MG63 (cell line): ENCODE measurements at regions not wholly inside any gene's neighbourhood (a gene's known extent, or its start where the extent isn't known, plus 50 kb on each side); places are given as distances from the start of the nearest gene placed in this dataset.

Experiments used
- DNase-seq: peaks from one replicate; pipeline ENCODE4 v3.0.0-alpha.2; 2020
- H3K27me3 ChIP-seq: fragments of 250-450 bp; sonication (Bioruptor Pico); 2 replicates; pipeline ENCODE4 v1.5.1; 2020; ENCODE audit warnings: mild to moderate bottlenecking, moderate library complexity
- H3K36me3 ChIP-seq: fragments of 250-450 bp; sonication (Bioruptor Pico); 2 replicates; pipeline ENCODE4 v1.5.1; 2020; ENCODE audit warnings: mild to moderate bottlenecking, moderate library complexity
- H3K4me3 ChIP-seq: fragments of 250-450 bp; sonication (Bioruptor Pico); 2 replicates; pipeline ENCODE4 v1.5.1; 2020; ENCODE audit warnings: mild to moderate bottlenecking, moderate library complexity
- H3K9me3 ChIP-seq: fragments of 250-450 bp; sonication (Bioruptor Pico); 2 replicates; pipeline ENCODE4 v1.5.1; 2020; ENCODE audit warnings: mild to moderate bottlenecking, moderate library complexity

DNA sequence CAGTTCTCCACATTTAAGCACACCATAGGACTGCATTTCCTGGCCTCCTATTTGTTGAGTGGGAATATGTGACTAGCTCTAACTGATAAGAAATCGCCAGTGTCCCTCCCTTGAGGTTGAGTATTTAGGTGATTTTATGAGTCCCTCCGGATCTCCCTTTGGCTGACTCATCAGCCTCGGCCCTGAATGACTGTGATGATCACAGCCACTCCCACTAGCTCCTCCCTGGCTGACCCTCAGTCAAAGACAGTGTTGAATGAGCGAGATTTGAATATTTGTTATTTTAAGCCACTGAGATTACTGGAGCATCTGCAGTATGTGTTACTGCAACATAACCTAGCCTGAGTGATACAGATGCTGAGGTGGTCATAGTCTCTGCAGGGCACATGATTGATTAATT, 515.3 kb downstream of the EPHB1 start:
- Histone ChIP-seq H3K36me3 (no peaks in the 10 kb centered on the region), H3K9me3 (no peaks in the 10 kb centered on the region), H3K27me3 (no peaks in the 10 kb centered on the region), H3K4me3 (no peak overlapping the region)
- peak; percentile 11 for DNase-seq

DNA sequence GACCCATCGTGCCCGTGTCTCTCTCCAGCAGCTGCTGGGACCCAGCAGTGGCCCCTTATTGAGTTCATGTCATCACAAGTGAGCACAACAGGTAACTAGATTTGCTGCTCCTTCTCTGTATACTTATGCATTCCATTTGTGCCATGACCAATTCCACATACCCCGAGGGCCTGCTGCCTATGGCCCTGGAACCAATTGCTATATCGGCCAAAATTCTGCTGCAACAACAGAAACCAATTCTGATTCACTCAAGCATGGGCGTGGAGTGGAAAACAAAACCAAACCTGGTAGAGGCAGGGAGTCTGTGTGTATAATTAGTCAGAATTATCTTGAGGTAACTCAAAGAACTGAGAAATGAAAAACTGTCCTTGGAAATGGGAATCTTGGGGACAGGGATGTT, 516.6 kb downstream of the EPHB1 start:
- no peak for DNase-seq
- H3K4me3 ChIP-seq, result no peak overlapping the region
- H3K27me3 ChIP-seq, result no peaks in the 10 kb centered on the region
- H3K9me3 ChIP-seq, result no peaks in the 10 kb centered on the region
- H3K36me3 ChIP-seq, result no peaks in the 10 kb centered on the region

DNA sequence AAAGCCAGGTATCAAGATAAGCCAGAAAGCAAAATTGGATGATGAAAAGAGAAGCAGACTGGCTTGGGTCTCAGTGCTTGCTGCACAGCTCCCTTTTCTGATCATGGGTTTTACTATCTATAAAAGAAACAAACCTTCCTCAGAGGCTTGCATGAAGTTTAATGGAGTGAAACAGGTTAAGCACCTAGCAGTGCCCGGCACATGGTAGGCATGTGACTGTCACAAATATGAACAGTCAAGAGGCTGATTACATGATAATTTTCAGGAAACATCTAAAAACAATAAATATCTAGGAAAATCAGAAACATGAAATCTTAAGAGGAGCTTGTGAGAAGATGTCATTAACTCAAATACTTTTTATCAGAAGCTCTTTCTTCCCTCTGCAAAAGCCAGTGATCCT, 519.2 kb downstream of the EPHB1 start:
- Histone ChIP-seq H3K9me3 (no peaks in the 10 kb centered on the region), H3K36me3 (no peaks in the 10 kb centered on the region), H3K4me3 (no peak overlapping the region), H3K27me3 (no peaks in the 10 kb centered on the region)
- DNase-seq, result no peak

DNA sequence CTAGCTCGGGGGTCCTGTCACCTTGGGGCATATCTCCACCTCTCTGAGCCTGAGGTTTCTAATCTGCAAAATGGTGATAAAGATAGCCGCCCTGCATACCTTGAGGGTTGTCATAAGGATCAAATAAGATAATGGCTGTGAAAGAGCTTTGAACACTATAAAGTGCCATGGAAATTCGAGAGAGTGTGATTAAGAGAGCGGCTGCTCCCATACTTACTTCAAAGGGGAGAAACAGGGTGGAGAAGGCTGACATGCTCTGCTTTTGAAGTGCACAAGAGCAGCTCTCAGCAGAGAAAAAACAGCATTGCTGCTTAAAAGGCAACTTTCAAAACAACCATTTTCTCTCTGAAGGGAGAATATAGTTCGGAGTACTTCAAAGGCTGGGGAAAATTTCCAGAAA, 529.2 kb downstream of the EPHB1 start:
- H3K4me3 ChIP-seq, result no peak overlapping the region
- no peak for DNase-seq
- no peaks in the 10 kb centered on the region for H3K9me3 ChIP-seq
- no peaks in the 10 kb centered on the region for H3K36me3 ChIP-seq
- peaks cover 3% of the 10 kb centered on the region for H3K27me3 ChIP-seq

DNA sequence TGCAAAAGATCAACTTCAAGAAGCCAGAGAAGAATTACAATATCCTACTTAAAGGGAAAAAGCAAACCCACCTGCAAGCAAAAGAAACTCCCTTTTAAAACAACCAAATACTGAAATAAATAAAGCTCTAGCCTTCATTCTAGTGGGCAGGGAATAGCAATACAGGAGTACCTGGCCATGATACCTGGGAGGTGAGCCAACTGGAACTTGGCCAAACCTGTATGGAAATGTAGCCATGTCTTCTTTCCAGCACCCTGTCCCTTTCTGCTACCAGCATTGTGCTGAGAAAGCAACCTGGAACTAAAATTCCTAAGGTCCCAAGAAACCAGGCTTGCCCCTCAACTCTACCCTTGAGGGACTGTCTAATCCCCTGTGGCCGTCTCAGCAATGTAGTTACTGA, 530.0 kb downstream of the EPHB1 start:
- H3K36me3 ChIP-seq, result no peaks in the 10 kb centered on the region
- H3K9me3 ChIP-seq, result no peaks in the 10 kb centered on the region
- peaks cover 3% of the 10 kb centered on the region for H3K27me3 ChIP-seq
- no peak for DNase-seq
- no peak overlapping the region for H3K4me3 ChIP-seq

DNA sequence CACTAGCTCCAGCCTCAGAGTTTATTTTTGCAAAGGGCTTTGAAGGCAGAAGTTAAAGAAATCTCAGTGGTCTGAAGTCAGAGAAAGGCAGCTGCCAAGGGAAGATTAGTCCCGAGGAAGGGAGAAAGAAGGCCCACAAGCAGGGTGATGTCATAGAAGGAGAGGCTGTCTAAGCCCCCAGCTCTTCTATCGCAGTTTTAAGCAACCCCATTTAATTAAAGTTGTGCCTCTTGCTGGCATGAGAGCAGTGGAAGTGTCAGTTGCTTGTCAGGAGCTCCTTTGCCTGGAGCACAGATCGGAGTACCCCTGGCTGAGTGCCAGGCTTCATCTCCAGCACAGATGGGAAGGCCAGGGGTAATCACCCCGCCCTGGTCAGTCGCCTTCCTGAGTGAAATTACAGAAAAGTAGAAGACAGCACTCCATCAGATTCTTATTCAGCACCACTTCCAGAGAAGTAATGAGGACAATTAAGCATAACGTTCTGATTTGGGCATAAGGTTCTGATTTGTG, 530.7 kb downstream of the EPHB1 start:
- no peaks in the 10 kb centered on the region for H3K36me3 ChIP-seq
- DNase-seq, result no peak

DNA sequence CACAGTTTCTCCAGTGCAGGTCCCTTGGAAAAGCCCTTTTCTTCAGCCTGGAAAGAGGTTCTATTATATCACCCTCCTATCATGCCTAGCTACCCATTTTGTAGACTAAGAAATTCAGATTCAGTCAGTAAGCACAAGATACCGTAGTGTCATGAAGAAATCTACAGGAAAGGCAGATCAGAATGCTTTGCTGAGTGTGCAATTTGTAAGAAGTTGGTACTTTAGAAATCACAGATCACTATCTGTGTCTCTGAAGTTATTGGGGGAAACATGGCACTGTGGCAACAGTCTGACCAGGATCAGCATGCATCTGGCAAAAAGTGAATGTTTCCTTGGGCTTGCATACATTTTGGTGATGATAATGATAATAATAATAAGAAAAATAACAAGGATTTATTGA, 531.8 kb downstream of the EPHB1 start:
- no peak overlapping the region for H3K4me3 ChIP-seq
- DNase-seq, result no peak
- H3K36me3 ChIP-seq, result no peaks in the 10 kb centered on the region
- no peaks in the 10 kb centered on the region for H3K9me3 ChIP-seq
- H3K27me3 ChIP-seq, result peaks cover 3% of the 10 kb centered on the region

More for the DNA sequence above, 530.7 kb downstream of the EPHB1 start:
- H3K27me3 ChIP-seq, result peaks cover 3% of the 10 kb centered on the region
- H3K4me3 ChIP-seq, result no peak overlapping the region
- H3K9me3 ChIP-seq, result no peaks in the 10 kb centered on the region

DNA sequence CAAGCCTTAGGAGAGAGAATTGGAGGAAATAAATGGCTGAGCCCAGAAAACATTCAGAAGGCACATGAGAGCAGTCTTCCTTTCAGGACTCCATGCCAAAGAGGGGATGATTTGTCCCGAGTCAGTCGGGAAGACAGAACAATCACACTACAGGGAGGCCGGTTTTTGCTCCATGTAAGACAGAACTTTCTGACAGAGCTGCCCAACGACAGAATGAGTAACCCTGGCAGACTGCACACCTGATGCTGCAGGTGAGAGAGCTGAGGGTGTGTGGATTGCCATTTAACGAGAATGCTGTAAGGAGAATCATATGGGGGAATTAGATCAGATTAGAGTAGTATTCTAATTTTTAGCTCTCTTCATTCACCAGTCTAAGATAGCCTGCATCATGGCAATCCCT, 533.0 kb downstream of the EPHB1 start:
- no peak overlapping the region for H3K4me3 ChIP-seq
- no peaks in the 10 kb centered on the region for H3K27me3 ChIP-seq
- H3K36me3 ChIP-seq, result no peaks in the 10 kb centered on the region
- DNase-seq, result no peak
- no peaks in the 10 kb centered on the region for H3K9me3 ChIP-seq

DNA sequence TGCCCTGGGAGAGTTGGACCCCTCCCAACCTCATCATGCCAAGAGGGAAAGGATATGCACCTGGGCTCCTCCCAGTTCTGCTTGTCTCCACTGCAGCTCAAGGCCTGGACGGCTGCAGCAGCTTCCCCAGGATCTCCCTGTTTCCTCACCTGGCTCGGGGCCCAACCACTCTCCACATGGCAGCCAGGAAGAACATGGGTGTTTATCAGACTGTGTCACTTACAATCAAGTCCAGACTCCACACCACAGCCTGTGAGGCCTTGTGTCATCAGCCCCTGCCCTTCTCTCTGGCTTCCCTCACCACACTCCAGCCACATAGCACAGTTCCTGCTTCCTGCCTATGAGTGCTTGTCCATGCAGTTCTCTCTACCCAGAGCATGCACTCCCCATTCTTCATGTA, 534.4 kb downstream of the EPHB1 start:
- no peak for DNase-seq
- Histone ChIP-seq H3K27me3 (no peaks in the 10 kb centered on the region), H3K36me3 (no peaks in the 10 kb centered on the region), H3K9me3 (no peaks in the 10 kb centered on the region), H3K4me3 (no peak overlapping the region)

DNA sequence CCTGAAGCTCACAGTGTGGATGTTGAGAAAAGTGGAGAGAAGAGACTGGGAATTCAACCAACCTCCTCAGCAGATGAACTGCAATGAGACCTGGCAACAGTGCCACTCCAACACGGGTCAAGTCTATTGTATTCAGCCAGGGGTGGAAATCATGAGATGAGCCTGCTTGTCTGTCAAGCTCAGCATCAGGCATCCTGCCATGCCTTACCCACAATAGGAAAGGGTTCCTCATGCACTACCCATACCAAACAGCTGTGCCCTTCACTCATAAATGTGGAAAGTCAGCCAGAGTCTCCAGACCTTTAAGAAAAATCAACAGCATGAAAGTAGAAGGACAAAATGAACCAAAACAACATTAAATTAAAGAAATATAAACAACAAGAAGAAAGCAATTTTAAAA, 542.1 kb downstream of the EPHB1 start:
- Histone ChIP-seq H3K4me3 (no peak overlapping the region), H3K36me3 (no peaks in the 10 kb centered on the region), H3K27me3 (no peaks in the 10 kb centered on the region), H3K9me3 (no peaks in the 10 kb centered on the region)
- no peak for DNase-seq

DNA sequence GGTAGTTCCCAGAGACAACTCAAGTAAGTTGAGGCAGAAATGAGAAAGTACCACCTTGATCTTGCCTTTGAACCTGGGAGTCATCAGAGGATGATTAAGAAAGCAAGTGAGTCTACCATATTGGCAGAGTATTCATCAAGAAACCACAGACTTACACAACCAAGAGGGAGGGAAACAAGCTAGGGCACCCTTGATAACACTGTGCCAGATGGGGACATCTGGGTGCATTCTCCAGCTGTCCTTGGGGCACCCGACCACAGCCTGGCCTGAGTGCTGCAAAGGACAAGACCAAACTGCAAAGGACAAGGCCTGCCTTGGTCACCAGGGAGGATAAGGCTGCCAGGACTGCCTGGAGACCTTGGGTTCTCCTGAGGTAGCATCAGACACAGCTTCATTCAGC, 553.6 kb downstream of the EPHB1 start:
- H3K9me3 ChIP-seq, result no peaks in the 10 kb centered on the region
- no peak for DNase-seq
- H3K4me3 ChIP-seq, result no peak overlapping the region
- H3K36me3 ChIP-seq, result no peaks in the 10 kb centered on the region
- peaks cover 3% of the 10 kb centered on the region for H3K27me3 ChIP-seq

DNA sequence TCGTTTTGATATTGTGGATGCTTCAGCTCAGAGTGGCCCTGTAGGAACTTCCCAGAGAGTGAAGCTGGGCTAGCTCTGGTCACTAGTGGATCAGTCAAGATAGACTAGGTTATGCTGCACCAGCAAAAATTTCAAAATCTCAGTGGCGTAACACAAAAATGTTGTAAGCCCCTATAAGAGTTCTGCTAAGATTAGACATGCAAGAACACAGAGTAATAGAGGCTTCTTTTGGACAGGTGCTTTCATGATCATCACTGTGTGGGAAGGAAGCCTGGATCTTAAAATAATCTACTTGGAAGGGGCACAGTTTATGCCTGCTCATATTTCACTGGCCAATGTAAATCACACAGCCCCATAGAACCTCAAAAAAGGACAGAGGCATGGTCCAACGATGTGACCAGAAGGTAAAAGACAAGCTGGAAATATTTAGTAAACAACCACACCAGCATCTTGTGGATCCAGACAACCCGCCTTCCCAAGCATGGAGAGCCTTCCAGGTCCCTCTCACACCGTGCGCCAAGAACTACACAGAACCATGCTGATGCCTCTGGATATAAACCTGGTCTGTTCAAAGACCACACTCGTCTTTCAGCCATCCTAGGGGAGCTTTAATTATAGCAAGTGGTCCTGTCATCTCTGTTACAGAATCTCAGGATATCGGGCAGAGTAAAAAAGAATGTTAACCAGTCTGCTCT, 554.3 kb downstream of the EPHB1 start:
- no peak for DNase-seq
- Histone ChIP-seq H3K36me3 (no peaks in the 10 kb centered on the region), H3K4me3 (no peak overlapping the region), H3K9me3 (no peaks in the 10 kb centered on the region), H3K27me3 (no peaks in the 10 kb centered on the region; the same call in none of the 2 replicates)

DNA sequence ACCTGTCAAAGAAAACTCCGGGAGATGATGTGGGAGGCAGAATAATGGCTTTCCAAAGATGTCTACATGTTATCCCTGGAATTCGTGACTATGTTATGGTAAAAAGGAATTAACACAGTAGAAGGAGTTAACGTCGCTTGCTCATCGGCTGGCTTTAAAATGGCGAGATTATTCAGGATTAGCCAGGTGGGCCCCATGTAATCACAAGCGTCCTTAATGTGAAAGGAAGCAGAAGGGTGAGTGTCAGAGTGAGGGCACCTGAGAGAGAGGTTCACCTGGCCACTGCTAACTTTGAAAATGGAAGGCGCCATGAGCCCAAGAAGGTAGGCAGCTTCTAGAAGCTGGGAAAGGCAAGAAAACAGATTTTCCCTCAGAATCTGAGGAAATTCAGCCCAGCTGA, 557.2 kb downstream of the EPHB1 start:
- Histone ChIP-seq H3K9me3 (no peaks in the 10 kb centered on the region), H3K36me3 (no peaks in the 10 kb centered on the region), H3K27me3 (no peaks in the 10 kb centered on the region; the same call in 1 of the 2 replicates), H3K4me3 (no peak overlapping the region)
- DNase-seq, result no peak

DNA sequence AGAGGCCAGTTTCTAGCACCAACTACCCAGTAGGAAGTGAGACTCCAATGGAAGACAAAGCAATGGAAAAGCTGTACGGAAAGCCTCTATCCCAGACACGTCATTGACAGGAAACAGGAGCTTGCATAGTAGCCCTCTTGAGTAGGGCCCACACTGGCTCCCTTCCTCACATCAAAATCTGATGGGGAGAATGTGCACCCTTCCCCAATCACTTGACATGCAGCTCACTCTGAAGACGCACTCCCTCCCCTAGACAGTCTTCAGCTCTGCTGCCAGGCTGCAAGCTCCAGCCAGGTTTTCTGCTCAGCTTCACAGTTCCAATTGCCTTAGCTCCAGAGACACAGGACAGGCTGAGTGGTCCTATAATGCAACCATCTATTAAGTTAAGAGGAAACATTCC, 567.8 kb downstream of the EPHB1 start:
- Histone ChIP-seq H3K4me3 (no peak overlapping the region), H3K27me3 (no peaks in the 10 kb centered on the region), H3K36me3 (no peaks in the 10 kb centered on the region), H3K9me3 (no peaks in the 10 kb centered on the region)
- DNase-seq, result no peak

DNA sequence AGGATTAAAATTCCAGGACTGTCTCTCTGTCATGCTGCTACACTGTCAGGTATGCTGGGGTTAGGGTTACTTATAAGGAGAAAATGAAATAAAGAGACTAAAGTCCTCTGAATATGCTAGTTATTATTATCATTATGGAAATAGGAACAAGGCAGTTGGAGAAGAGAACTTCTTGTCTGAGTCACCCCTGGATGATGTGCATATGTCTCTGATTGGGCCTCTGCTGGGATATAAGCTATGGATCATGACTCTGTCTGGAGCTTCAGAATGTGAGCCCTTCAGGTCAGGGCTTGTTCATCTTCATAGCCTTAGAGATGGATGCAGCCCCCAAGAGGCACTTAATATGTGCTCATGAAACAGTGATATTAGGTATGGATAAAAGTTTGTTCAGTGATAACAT, 569.6 kb downstream of the EPHB1 start:
- DNase-seq, result no peak
- Histone ChIP-seq H3K27me3 (0 out of 2 replicates have a peak, but pooled peaks cover 2% of the 10 kb centered on the region), H3K9me3 (no peaks in the 10 kb centered on the region), H3K4me3 (no peak overlapping the region), H3K36me3 (no peaks in the 10 kb centered on the region)

DNA sequence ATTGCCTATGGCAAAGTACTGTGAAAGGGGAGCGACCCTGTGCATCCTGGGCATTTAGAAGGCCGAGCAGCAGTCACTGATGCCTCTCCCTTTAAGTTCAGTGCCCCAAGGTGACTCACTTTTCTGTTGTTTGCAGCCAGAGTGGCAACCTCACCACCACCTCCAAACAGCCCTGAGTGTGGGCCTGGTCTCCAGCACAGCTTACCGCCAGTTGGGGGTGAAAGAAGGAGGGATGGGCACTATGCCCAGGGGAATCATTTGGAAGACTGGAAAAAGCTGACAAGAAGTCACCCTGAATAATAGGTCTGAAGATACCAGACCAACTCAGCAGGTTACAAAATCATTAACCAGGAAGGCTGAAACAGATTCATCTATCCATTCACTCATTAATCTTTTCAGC, 571.8 kb downstream of the EPHB1 start:
- Histone ChIP-seq H3K9me3 (no peaks in the 10 kb centered on the region), H3K27me3 (0 out of 2 replicates have a peak, but pooled peaks cover 2% of the 10 kb centered on the region), H3K36me3 (no peaks in the 10 kb centered on the region), H3K4me3 (no peak overlapping the region)
- no peak for DNase-seq

DNA sequence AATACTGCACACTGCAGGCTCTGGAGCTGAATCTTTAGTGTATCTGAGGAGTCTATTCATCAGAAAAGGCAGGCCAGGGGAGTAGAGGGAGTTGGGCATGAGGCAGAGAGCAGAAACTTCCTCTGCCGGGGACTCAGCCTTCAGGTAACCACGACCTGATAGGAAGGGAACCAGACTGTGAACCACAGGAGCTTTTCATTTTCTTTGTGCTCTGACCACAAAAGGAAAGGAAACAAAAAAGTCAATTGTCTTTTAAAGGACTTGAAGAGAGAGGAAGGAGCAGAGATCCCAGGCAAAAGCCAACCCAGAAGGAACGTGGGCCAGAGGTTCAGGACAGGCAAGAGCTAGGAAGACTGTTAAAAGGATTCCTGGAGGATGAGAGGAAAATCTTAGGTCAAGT, 573.3 kb downstream of the EPHB1 start:
- Histone ChIP-seq H3K4me3 (no peak overlapping the region), H3K36me3 (no peaks in the 10 kb centered on the region), H3K27me3 (0 out of 2 replicates have a peak, but pooled peaks cover 2% of the 10 kb centered on the region), H3K9me3 (no peaks in the 10 kb centered on the region)
- DNase-seq, result no peak

DNA sequence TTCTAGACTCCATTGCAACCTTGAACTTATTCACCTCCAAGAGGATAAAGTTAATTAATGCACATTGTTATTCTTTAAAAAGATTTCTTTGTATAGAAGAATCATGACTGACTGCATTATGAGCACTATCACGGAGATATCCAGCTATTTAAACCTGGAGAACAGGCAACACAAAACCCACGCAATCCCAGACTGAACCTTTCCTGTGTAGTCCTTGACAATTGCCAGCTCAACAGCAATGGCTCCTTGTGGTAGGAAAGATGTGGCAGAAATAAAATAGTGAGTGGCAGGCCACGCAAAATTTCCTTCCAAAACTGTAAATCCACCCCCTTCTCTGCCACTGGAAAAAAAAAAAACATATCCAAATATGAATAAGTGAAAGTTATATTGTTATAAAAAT, 573.7 kb downstream of the EPHB1 start:
- H3K9me3 ChIP-seq, result no peaks in the 10 kb centered on the region
- H3K36me3 ChIP-seq, result no peaks in the 10 kb centered on the region
- no peak overlapping the region for H3K4me3 ChIP-seq
- DNase-seq, result no peak
- 0 out of 2 replicates have a peak, but pooled peaks cover 2% of the 10 kb centered on the region for H3K27me3 ChIP-seq
